HG03025 (cell line): ENCODE measurements at regions not wholly inside any gene's neighbourhood (a gene's known extent, or its start where the extent isn't known, plus 50 kb on each side); places are given as distances from the start of the nearest gene placed in this dataset.
"Not testable (repeated sequence)": the region's sequence is repeated elsewhere in the genome, so short reads cannot be mapped to it uniquely, and the experiment has no call there.

Source experiments
- ATAC-seq: cut with Tn5 transposase; IDR thresholded peaks from one replicate; pipeline ENCODE4 v1.9.1; 2021; ENCODE audit warnings: mild to moderate bottlenecking, moderate library complexity; ENCODE audit not compliant: unreplicated experiment, low FRiP score

- ATAC-seq, result no peak
These were observed 218.8 kb downstream of the DAD1 start for GRCh38 chr14:22370084-22370847.

GRCh38 chr14:22358726-22359125 lies 230.3 kb downstream of the DAD1 start:
- no peak for ATAC-seq

DNA sequence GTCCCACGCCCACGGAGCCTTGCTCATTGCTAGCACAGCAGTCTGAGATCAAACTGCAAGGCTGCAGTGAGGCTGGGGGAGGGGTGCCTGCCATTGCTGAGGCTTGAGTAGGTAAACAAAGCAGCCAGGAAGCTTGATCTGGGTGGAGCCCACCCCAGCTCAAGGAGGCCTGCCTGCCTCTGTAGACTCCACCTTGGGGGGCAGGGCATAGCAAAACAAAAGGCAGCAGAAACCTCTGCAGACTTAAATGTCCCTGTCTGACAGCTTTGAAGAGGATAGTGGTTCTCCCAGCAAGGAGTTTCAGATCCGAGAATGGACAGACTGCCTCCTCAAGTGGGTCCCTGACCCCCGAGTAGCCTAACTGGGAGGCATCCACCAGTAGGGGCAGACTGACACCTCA lies 239.7 kb downstream of the DAD1 start:
- ATAC-seq, result not testable (repeated sequence)

GRCh38 chr14:22344673-22345072 lies 244.4 kb downstream of the DAD1 start:
- ATAC-seq, result no peak

- not testable (repeated sequence) for ATAC-seq
These were observed 244.8 kb downstream of the DAD1 start for GRCh38 chr14:22344209-22344608.

DNA sequence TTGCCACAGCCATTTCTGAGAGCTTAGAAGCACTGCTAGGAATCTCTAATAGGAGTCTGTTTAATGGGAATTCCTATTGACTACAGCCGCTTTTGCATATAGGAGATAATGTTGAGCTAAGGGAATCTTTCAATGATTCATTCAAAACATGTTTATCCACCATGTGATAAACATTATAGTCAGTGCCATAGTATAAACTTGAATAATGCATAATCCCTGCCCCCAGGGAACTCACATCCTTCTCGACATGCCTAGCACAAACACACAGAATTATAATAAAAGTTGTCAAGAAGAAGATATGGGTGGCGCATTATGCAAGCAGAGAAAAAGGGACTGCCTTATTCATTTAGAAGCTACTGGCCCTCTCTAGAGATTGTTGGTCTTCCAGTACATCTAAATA lies 248.0 kb downstream of the DAD1 start:
- ATAC-seq, result no peak

DNA sequence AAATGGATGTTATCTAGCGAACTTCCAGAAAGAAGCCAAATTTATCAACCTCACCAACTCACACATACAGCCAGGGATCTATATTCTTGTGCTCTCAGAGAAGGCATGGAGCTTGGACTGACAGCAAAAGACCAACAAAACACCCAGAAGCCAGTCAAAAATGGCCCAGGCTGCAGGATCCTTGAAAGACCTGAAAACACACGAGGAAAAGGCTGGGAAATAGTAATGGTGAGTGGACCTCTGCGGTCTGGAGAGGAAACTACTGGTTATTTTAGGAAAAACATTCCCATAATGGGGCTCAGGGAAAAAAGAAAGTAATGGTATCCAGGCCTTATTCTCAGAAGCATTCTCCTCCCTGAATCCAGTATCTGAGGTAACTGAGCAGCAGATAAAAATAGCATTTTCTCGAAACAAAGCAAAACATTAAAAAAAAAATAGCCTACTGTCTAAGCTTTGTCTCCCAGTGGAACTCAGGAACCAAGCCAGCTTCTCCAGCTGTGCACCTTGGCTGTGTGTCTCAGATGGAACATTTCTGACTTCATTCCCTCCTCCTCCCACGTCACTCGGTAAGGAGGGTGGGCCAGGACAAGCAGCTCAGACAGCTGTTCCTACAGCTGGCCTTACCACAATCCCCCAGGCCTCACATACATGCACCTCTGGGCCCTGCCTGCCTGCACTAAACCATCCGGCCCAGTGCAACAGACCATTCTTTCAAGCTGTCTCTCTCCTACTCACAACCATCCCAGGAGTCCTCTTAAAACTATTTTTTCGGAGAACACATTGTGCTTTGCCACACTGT lies 249.9 kb downstream of the DAD1 start:
- ATAC-seq, result no peak

GRCh38 chr14:22338381-22338780 lies 250.6 kb downstream of the DAD1 start:
- ATAC-seq, result no peak

DNA sequence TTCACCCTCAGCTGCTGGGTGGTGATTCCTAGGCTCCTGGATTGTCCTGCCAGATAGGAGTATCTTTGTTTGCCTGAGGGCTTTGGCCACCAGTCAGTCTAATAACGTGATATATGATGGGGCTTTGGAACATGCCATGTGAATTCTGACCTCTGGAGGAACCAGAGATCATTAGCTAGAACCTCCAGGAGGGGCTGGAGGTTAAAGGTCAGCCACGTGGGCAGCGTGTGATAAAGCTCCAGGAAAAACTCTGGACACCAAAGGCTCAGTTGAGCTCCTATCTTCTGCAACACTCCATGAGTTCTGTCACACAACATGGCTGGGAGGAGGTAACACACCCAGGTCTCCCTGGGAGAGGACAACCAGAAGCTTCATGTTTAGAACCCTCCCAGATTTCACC lies 251.1 kb downstream of the DAD1 start:
- ATAC-seq, result no peak

DNA sequence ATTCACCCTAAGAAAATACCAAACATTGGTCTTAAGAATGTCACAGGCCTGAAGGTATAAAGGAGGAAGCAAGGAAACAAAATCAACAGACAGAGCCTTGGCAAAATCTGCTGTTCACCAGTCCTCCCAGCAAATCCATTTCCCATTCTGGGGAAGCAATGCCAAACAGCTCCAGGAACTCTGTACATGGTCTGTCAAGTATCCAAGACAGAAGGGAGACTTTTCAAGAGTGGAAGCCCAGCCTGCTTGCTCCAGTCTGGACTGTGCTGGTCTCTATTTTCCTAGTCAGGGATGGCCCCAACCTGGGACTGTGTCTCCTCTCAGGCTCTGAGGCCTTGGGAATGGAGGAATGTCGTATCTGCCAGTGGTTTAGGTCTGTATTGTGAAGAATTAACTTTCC lies 251.5 kb downstream of the DAD1 start:
- ATAC-seq, result no peak

DNA sequence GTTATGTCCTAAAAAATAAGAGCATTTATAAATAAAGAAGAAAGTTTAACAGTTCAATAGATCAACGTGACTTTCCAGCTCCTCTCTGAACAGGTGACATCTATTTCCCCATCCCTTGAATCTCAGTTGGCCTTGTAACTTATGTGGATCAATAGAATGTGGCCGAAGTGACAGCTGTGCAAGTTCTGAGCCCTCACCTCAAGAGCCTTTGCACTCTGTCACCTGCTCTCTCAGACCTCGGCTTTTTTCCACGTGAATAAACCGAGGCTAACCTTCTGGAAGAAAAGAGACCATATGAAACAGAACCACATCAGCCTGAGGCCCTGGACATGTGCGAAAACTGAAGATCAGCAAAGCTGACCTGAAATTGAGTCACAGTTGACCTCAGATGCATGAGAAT lies 253.0 kb downstream of the DAD1 start:
- no peak for ATAC-seq

GRCh38 chr14:22334627-22335026 lies 254.4 kb downstream of the DAD1 start:
- ATAC-seq, result no peak

- no peak for ATAC-seq
These were observed 254.8 kb downstream of the DAD1 start for GRCh38 chr14:22334275-22334577.

DNA sequence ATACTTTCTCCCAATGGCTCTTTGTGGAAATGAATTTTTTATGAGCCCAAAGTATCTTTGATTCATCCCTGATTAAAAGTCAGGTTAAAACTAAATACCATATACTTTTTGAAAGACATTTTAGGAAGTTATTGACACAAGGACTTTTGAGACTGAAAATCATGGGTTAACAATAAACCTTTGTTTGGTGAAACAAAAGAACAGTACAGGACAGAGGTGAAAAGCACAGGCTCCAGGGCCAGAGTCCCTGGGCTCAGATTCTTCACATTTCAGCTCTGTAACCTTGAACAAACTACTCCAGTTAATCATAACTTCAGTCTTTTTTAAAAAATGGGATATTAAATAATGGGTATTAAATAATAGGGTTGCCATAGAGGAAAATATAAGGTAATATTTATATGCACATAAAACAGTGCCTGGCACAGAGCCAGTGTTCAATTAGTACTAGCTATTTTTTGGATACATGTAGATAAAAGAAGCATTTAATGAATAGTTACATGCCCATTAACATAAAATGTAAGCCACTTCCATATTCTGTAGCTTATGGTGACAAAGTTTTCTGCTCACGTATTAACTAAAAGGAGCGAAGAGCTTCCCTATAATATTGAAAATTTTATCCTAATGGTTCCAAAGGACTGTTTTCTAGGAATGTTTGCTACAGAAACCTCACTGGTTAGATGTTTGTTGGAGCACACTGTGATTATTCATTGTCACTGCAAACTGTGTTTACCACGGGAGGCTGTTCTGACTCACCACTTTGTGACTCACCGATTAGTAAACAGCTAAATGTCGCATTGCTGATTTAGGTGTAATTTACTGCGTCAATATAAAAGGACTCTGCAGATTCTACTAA lies 255.4 kb downstream of the DAD1 start:
- ATAC-seq, result no peak

DNA sequence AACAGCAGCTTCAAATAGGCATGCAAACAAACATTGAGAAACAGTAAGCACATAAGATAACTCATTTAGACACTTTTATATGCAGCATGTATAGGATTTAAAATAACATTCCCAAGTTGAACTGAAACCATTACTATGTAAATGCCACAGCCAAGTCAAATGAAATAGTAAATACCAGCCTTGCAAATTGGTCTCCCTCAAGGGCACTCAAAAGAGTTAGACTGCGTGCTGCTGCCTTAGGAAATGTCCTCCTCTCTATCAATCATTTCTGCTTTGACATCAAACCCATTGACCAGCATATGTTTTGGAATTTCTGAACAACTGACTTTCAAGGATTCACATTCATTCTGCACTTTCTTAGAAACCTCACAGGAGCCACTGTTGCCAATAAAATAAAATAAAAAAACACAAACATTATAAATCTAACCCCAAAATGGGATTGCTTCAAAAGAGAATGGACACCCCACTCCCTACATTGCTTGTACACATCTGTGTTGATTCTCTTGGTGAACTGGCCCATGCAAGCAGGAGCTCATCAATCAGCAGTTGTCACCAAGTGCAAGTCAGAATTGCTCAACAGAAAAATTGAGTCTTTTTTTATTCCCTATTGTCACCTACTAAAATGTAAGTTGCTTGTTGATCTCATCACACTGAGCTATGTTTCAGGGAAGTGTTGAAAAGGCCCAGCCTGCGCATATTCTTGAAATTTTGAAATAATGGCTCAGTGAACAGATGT lies 256.2 kb downstream of the DAD1 start:
- no peak for ATAC-seq

DNA sequence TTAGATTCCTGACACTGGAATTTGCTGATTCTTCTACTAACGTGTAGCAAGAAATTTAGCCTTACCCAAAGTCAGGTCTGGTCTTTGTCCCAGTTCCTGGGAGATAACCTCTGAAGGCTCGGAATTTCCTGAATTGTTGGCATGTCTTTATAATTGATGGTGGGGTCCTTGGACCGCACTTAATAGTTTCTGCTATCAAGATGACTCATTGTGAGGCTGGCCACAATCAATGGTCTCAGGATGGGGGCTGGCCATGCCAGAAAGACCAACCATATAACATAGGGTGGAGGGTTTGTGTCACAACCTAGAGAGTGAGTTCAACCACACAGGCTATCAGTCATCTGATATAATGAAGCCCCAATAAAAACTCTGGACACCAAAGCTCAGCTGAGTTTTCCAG lies 259.7 kb downstream of the DAD1 start:
- ATAC-seq, result no peak

- ATAC-seq, result no peak
These were observed 263.2 kb downstream of the DAD1 start for GRCh38 chr14:22325676-22326400.

GRCh38 chr14:22320362-22320750 lies 268.7 kb downstream of the DAD1 start:
- no peak for ATAC-seq

DNA sequence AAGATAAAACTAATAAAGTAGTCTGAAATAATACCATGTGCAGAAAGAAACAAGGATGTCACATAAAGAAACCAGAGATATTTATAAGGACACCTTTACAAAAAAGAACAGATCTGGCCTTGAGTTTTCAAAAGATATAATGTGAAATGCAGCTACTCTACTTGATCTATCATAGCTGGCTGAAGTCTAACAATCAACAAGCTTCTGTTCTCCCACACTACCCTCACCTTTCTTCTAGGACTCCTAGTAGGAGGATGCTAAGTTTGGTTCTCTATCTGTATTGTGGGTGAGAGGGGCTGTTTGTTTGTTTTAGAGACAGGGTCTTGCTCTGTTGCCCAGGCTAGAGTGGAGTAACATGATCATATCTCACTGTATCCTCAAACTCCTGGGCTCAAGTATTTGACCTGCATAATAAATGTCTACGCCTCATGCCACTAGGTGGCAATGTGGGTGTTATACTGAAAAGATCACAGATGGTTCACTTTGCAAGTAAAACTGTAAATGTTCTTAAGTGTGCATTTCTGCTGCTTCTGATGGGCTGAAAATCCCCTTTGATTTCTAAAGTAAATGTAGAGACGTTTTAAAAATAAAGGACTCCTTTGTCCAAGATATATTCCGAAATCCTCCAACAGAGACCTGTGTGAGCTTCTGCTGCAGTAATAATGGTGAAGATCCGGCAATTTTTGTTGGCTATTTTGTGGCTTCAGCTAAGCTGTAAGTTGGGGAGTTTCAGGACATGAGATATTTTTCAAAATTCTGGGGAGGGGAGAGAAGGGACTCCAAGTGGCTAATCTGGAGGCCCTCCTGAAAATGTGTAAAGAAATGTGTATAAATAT lies 269.3 kb downstream of the DAD1 start:
- ATAC-seq, result no peak
